ENCODE measurements at regions not wholly inside any gene's neighbourhood (a gene's known extent, or its start where the extent isn't known, plus 50 kb on each side); places are given as distances from the start of the nearest gene placed in this dataset.

DNA sequence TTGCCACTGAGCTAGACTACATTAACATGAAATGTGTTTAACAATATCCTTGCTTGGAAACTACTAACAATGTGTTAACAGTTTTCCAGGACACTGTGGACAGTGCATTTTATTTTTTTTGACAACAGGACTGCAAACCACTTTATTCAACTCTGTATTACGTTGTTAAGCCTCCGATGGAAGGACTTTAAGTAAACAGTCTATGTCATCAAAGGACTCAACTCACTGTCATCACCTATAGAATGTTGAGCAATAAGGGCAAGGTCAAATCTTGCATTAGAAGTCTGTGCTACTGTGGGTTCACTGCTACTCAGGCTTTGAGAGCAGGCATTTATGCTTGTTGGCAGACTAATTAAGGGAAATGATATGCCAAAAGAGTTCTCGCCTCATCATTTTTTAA lies 483.7 kb downstream of the FLRT2 start:
- TF ChIP-seq, protein P1, sequence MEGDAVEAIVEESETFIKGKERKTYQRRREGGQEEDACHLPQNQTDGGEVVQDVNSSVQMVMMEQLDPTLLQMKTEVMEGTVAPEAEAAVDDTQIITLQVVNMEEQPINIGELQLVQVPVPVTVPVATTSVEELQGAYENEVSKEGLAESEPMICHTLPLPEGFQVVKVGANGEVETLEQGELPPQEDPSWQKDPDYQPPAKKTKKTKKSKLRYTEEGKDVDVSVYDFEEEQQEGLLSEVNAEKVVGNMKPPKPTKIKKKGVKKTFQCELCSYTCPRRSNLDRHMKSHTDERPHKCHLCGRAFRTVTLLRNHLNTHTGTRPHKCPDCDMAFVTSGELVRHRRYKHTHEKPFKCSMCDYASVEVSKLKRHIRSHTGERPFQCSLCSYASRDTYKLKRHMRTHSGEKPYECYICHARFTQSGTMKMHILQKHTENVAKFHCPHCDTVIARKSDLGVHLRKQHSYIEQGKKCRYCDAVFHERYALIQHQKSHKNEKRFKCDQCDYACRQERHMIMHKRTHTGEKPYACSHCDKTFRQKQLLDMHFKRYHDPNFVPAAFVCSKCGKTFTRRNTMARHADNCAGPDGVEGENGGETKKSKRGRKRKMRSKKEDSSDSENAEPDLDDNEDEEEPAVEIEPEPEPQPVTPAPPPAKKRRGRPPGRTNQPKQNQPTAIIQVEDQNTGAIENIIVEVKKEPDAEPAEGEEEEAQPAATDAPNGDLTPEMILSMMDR (IDR thresholded peaks at IDR 0.05; ENCODE audit: extremely low read depth, missing control alignments) = no peak
- DNase-seq (ENCODE audit: low spot score) = no peak

DNA sequence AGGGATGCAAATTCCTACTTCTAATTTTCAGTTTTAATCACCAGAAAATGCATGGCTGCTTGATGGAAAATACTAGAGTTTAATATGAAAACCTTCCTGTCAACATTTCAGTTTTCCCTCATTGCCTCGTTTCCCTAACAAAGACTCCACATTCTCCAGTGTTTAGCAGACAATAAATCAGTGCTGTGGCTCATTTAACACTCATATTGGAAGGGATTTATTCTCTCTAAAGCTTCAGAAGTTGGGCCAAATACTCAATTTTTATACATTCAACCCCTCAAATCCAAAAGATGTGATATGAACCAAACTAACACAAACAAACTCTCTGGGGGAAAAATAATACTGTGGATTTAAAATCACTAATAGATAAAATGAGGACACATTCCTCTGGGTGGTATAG lies 482.5 kb downstream of the FLRT2 start:
- DNase-seq (ENCODE audit: low spot score) = no peak
- TF ChIP-seq, protein P1 (IDR thresholded peaks at IDR 0.05; ENCODE audit: extremely low read depth, missing control alignments) = no peak

DNA sequence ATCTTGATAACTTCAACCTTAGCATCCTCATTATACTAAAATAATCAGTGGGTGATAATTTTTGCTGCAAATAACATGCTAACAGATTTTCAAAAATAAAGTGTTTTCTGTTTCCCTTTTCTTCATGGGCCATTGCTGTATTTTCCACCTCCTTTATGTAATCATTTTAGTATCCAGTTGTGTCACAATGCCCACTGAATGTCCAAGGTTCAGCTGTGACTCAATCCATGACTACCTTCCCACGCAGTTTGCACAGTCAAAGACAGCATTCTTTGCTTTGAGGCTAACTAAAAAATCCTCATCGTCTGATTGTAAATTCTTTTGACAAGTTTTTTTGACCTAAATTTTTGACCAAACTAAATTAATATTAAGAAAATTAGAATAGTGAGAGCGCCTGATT lies 474.1 kb downstream of the FLRT2 start:
- TF ChIP-seq, protein P1 (IDR thresholded peaks at IDR 0.05; ENCODE audit: extremely low read depth, missing control alignments) = no peak
- DNase-seq (ENCODE audit: low spot score) = no peak

DNA sequence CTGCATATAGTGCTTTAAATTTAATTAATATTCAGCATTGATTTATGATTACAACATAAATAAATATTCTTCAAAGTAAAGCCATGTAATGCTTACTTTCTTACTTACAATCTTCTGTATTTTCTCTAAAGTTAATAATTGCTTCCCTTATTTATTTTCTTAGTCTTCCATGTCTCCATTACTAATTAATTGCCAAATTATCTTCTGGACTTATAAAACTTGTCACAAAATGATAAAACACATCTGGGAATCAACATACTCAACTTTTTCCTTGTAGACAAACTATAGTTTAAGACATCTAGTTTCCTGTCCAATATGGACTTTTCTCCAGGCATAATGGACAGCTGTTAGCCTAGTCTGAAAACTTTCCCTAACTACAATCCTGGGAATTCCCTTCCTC lies 466.6 kb downstream of the FLRT2 start:
- DNase-seq (ENCODE audit: low spot score) = no peak
- TF ChIP-seq, protein P1 (IDR thresholded peaks at IDR 0.05; ENCODE audit: extremely low read depth, missing control alignments) = no peak

DNA sequence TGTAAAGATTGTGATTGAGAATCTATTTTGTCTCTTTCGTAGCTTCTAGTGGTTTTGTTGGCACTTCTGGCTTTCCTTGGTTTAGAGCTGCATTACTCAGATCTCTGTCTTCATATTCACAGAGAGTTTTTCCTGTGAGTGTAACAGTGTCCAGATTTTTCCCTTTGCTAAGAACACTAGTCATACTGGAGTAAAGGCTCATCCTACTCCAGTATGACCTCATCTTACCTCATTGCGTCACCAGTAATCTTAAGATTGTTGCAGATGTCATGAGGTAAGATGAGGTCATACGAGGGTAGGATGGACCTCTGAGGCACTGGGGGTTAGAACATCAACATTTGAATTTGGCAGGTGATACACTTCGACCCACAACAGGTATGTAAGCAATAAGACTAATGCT lies 461.2 kb downstream of the FLRT2 start:
- DNase-seq (ENCODE audit: low spot score) = no peak
- TF ChIP-seq, protein P1 (IDR thresholded peaks at IDR 0.05; ENCODE audit: extremely low read depth, missing control alignments) = no peak

DNA sequence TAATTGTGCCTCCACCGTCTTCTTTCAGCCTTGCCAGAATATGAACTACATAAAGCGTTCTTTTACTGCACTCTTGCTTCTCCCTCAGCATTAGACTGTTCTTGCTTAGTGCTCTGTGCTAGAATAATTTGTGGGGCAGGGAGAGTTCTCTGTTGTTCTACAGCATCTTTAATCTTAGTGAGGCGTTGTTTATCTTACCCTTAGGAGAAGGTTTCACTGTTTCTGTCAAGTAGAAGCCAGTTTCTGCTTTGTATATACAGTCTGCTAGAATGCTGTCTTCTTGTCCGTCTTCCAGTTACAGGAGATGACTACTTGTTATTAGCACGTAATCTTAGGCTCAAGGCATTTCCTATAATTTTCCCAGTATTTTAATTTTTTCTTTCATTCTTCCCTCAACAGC lies 458.0 kb downstream of the FLRT2 start:
- TF ChIP-seq, protein P1 (IDR thresholded peaks at IDR 0.05; ENCODE audit: extremely low read depth, missing control alignments) = no peak
- no peak for DNase-seq (ENCODE audit: low spot score)

DNA sequence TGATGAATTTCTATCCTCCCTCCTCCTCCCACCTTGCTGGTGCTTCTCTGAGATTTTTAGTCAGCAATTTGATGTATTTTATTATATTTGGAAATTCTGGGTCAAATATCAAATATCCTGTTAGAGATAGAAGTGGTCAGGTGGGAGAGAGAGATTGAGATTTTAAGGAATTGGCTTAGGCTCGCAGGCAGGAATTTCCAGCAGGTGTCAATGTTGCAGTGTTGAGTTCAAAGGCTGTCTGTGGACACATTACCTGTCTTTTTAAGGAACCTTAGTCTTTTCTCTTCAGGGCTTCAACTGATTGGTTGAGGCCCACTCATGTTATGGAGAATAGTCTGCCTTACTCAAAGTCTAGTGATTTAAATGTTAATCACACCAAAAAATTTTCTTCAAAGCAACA lies 457.3 kb downstream of the FLRT2 start:
- no peak for DNase-seq (ENCODE audit: low spot score)
- TF ChIP-seq, protein P1 (IDR thresholded peaks at IDR 0.05; ENCODE audit: extremely low read depth, missing control alignments) = no peak
